HG02798 (cell line): ENCODE measurements at regions not wholly inside any gene's neighbourhood (a gene's known extent, or its start where the extent isn't known, plus 50 kb on each side); places are given as distances from the start of the nearest gene placed in this dataset.

ENCODE experiments used
- ATAC-seq: cut with Tn5 transposase; IDR thresholded peaks from one replicate; pipeline ENCODE4 v1.9.1; 2021; ENCODE audit warnings: mild to moderate bottlenecking; ENCODE audit not compliant: unreplicated experiment, poor library complexity

DNA sequence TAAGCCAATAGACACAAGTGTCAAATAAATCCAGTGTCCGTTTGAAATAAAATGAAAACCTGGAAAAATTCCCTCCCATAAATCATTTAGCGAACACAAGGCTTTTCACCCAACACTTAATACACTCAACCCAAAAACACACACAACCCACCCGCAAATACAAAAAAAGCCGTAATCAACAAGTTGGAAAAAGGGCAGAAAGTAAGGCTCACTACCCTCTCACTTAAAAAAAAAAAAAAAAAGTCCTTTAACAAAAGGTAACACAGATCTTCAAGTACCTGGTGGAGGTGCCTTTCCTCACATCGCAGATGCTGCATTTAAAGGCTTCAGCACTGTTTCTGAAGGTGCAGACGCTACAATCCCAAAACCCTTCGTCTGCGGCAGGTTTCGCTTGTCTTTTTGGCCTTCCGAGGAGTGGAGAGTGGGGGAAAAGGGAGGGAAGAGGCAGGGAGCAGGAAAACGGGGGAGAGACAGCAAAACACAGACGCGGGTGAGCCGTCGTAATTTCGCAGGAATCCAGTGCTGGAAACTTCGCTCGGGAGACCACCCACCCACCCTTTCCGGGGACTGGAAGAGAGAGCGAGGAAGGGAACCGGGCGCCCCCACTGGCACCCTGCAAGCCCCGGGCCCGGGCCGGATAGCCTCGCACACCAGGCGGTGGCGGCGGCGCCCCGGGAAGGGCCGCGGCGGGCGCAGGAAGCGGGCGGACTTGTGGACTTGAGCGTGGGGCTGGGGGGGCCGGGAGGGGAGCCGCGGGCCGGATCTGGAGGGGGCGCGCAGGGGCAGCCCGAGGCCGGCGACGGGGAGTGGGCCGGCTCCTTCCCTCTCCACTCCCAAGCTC is 401.8 kb downstream of the SHQ1 start, which contains the start of gene RYBP:
Gene RYBP, minus strand, starts transcription at position 404 of the 841 bp plus-strand sequence.
- peak; percentile 25 for ATAC-seq

DNA sequence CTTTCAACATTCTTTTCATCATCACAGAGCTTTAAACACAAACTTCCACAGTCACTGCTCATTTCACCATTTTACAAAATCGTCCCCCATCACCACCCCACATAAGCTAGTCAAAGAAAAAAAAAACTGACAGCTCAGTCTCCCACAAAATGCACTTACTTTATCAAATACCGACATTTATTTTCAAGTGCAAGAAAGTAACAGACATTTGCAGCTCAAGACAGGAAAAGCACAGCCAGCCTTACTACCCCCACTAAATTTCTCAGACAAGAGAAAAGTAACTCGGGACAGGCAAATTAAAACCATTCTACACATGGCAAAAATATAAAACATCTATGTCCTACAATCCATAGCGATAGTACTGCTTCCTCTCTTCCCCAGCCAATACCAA is 402.4 kb downstream of the SHQ1 start:
- ATAC-seq: no peak

DNA sequence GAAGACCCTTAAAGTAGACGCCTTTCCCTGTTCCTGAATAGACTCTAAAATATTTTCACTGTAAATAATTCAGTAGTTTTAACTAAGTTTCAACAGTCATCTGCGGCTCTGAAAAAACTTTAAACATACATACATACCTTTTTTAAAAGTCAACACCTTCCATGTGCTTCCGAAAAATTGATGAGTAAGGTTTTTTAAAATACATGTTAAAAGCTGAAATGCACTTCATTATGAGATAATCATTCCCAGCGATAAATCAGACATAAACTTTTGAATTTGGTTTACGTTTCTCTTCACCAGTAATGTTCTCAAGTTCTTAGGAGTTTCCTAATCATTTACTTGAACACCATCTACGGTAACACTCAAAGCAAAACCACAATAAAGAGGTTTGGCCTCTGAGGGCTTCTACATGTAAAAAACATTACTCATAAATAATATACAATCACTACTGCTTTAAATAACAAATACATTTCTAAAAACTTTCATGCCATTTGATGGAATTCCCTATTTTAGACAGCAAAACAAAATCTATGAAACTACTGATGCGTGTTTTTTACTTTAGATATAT is 403.5 kb downstream of the SHQ1 start:
- no peak for ATAC-seq

DNA sequence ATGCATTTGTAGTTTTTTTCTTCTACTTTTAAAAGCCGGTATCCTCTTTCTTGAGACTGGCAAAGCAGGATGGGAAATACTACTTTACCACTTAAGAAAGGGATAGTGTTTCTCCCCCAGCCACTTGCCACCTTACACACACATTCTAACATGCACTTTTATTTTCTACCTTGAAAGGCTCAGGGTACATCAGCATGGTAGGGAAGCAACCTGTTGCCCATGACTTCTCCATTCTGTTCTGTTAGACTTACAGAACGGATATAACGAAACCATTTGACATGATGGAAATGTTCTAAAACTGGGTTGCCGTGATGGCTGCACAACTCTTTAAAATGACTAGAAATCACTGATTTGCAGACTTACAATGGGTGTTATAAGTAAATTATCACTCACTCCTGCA is 405.5 kb downstream of the SHQ1 start:
- ATAC-seq: no peak

DNA sequence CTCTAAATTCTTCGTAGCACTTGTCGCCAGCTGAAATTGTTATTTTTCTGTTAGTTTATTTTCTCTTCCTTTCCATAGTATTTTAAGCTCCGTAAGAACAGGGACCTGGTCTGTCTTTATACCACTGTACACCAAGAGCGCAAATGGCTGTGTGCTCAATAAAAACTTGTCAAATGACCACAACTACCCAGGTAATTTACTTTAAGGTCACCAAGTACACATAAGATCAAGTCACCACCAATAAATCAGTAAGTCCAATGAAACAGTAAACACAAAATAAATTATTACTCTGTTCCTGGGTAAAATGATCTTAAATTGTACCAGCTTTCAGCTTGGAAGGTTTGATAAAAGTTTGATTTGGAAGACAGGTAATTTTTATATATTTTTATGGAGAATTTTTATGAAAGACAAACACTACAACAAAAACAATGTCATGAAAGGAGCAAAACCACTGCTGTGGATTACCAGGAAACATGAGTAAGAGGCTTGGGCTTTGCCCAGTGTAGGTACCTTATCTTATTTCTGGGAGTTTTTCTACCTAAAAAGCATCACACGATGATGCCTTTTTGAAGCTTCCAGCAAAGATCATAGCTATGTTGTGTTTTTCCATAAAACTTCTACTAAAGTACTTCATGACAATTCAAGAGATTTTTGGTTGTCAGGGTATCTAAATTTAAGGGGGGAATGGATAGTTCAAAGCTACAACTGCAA is 406.8 kb downstream of the SHQ1 start:
- no peak for ATAC-seq

DNA sequence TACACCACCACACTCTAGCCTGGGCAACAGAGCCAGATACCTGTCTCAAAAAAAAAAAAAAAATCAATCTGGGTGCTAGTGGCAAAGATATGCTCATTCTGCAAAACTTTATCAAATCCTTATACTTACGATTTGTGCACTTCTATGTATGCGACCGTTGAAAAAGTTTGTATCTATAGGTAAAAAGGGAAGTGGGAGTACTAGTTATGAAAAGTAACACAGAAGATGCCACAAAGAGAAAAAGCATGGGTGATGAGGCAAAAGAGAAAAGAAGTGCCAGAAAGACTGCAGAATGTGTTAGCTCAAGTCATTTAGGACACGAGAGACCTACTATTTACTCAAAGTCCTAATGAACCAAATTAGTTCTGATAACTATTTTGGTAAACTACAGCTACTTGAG is 407.8 kb downstream of the SHQ1 start:
- ATAC-seq: peak; percentile 52

DNA sequence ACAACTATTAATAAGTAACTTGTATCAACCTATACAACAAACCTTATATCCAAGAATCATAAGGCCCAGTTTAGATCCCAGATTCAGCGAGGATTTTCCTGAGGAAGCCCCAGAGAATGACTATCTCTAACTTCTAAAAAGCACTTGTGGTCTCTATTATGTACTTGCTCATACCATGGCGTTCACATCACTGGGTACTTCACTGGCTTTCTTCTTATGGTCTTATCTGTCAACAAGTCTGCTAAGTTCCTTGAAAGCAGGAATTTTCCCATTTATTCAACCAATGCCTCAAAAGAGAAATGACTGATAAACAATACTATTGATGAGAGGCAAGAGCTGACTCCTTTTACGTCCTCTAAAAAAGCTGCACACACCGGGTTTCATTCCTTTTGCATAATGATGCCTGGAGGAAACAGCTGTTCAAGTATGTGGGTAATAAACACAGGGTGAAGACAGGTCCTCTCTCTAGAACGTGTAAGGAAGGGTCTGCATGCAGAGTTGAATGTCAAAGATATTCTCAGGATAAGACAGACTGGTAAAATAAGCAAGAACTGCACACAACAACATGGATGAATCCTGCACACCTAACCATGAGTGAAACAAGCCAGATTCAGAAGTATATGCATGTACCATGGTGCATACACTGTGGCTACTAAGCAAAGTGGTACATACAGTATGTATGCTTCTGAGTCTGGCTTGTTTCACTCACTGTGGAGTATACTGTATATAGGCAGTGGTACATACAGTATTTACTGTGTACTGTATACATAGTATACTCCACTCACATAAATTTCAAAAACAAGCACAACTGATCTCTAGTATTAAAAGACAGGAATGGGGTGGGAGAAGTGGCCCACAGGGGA is 408.7 kb downstream of the SHQ1 start:
- ATAC-seq: peak; percentile 78

DNA sequence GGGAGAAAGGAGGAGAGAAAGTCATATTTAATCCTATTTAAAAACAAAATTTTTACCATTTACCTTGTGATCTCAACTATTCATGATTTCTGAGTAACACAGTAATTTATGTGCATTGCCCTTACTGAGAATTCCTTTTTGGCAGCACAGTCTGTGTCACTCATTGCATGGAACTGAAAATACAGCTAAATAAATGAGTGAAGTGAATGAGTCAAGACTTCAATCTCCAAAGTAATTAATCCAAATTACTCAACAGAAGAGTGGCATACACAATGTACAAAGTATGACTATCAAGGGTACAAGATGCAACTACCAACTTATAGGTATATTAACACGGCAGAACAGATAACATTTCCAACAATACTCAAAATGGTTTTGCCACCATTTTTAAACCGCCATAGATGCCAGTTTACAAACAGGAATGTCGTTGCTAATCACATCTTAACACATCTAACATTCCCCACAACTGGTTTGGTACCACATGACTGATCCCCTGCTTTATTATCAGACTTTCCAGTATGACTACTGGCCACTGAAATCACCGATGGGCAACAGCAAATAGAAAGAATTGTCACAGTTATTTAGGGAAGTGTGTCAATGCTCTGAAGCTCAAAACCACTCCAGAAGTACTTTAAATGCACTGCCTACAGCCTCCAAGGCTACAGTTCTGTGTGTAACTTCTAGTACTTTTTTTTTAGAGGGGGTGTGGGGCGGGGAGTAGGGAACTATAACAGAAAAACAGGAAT is 410.4 kb downstream of the SHQ1 start:
- no peak for ATAC-seq

DNA sequence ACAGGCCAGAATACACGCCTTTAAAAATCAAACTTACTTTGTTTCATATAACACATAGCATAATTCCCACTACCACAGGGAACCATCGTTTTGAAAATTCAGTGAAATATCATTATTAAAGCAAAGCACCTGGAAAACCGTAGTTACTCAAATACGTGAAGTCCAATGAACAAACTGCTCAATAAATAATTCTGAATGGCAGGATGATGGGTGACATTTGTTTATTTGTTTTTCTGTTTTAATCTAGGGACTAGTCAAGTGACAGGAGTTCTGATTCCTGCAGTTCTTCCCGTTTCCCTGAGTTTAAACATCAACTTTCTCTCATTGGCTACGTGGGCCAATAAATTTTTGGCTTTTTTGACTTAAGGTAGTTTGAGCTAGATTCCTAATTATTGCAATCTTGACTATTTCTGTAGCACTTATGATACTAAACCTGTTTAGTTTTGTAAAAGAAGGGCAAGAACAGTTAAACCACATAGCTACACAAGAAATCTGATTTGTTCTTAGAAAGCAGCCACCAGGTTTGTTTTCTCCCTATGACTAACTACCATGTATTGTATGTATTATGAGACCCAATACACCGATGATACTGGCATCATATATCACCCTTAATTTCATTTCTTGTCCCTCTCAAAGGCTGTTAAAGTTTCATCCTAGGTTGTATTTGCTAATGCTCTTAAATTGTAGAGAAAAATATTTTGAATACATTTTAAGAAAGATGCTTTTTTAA is 411.2 kb downstream of the SHQ1 start:
- ATAC-seq: no peak

DNA sequence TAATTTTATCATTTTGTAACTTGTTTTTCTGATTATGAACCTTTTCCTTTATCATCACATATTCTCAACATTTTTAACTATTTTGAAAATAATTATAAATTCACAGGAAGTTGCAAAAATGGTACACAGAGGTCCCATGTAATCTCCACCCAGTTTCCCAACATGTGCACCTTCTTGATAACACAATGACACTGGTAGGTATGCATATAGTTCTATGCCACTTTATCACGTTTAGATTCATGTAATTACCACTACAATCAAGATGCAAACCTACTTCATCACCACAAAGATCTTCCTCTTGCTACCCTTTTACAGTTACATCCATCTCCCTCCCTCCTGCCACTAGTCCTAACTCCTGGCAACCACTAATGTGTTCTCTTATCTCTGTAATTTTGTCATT is 413.9 kb downstream of the SHQ1 start:
- ATAC-seq: no peak

DNA sequence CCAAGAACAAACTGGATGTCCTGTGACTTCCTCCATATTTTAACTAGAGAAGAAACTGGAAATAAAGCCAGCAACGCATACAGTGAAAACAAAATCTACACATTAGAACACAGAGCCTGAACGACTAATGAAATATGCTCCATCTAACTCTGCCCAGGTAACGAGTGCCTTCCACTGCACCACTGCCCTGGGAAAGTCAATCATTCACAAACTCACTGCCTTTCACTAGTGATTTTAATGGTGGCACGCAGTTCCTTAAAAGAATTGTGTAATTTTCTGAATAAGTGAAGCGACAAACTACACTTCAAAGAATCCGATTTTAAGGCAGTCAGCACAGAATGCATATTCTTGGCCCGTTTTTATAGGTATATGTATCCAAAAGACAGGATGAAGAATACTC is 416.0 kb downstream of the SHQ1 start:
- no peak for ATAC-seq

DNA sequence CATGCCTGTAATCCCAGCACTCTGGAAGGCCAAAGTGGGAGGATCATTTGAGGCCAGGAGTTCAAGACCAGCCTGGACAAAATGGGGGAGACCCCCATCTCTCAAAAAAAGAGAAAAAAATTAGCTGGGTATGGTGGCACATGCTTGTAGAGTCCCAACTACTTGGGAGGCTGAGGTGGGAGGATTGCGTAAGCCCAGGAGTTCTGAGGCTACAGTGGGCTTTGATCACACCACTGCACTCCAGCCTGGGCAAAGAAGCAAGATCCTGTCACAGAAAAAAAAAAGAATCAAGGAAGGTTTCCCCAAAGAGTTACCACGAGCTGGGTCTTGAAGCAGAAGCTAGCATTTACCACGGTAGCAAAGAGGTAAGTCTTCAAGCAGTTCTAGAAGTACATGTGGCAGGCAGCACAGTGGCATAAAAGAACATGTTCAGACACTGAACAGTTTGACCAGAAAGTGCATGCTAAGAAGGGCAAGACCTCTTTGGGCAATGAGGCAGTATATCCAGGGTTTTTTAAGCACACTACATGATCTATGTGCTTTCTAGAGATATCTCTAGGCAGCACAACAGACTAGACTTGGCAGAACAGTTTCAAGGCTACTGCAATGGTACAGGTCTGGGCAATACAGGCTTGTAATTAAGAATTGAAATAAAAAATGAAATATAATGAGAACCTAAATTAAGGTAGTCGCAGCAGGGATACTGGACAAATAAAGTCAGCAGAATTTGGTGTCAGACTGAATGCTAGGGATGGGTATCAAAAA is 418.5 kb downstream of the SHQ1 start:
- ATAC-seq: no peak

DNA sequence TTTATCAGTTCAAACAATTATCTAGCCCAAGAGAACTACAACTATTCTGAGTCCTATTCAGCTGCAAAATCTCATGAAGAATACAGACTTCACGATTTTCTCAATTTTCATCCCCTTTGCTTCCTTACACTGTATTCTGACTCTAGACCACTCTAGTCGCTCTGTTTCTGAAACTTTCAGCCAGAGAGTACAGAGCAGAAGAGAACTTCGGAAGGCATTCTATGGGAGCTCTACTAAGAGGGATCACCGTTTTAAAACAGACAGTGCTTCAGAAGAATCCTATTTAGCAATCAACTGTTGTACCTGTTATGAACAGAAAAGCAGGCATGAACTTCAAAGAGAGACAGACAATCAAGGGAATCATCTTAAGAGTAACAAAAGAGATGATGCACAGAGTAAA is 419.4 kb downstream of the SHQ1 start:
- no peak for ATAC-seq

DNA sequence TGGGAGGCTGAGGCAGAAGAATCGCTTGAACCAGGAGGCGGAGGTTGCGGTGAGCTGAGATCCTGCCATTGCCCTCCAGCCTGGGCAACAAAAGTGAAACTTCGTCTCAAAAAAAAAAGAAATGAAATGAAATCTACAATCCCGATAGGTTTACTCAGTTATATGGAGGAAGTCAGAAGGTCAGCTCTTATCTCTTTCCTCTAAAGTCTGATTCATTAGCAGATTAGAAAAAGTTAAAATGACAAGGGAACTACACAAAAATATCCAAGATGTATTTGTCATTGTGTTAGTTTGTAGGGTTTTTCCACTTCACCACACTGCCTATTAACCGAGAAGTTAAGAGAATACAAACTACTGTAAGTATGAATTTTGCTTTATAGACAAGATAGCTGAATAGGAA is 420.6 kb downstream of the SHQ1 start:
- ATAC-seq: peak; percentile 27

DNA sequence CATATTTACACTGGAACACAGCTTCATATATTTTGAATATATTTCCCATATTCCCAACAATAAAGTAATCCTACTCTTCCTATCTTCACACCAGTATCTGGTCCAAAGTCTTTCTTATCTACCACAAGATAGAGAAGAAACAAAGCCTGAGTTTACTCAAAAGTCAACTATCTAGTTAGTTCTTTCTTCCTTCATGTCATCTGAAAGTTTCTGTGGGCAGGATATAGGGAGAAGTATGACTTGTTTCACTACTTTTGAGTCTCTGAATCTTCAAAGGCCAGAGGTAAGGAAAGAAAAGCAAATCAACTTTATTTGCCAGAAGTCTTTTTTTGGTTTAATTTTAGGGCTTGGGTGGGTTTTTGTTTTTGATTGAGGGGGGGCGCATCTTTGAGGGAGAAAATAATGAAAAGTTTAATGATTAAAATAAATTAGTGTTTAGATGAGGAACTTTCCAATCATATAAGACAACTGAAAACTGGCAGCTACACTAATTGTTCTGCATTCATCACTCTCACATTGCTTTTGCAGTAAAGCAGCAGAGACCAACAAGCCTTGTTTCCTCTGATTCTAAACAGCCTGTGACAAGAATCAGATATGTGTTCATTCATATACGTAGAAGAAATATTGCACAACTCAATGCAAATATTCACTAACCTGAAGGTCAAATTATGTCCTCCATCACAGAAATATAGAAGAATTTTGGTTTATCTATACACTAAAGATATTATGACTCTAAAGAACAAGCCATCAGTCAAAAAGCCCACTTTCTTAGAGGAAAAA is 421.4 kb downstream of the SHQ1 start:
- peak; percentile 67 for ATAC-seq

DNA sequence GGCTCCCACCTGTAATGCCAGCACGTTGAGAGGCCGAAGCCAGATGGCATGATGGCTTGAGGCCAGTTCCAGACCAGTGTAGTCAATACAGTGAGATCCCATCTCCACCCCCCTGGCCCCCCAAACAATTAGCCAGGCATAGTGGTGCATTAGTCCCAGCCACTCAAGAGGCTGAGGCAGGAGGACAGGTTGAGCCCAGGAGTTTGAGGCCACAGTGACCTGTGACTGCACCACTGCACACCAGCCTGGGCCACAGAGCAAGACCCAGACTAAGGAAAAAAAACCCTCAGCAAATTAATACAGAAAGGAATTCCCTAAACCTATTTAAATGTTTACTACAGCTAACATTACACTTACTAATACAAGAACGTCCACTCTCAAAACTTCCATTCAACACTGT is 424.6 kb downstream of the SHQ1 start:
- ATAC-seq: no peak

DNA sequence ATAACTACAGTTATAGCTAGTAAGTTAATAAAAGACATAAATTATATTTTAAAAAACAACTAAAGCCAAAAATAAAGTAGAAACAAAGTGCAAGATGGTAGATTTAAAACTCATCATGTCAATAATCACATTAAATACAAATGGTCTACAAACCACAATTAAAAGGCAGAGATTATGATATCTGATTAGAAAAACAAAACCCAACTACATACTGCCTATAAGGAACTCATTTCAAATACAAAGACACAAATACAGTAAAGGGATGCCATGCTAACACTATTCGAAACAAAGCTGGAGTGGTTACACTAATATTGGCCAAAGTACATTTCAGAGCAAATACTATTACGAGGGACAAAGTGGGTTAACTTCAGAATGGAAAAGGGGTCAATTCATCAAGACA is 426.5 kb downstream of the SHQ1 start:
- no peak for ATAC-seq

DNA sequence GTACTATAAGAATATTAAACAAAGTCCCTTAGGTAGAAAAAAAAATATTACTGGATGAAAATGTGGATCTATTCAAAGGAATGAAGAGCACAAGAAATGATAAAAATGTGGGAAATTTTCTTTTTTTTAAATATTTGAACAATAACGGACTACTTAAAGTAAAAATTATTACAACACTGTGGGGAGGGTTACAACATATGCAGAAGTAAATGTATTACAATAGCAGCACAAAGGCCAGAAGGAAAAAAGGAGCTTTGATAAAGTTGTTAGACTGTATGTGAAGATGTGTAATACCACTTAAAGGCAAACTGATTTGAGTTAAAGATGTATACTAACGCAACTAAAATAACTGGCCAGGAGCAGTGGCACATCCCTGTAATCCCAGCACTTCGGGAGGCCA is 427.1 kb downstream of the SHQ1 start:
- ATAC-seq: no peak
